GM12891 (cell line): ENCODE measurements at regions not wholly inside any gene's neighbourhood (a gene's known extent, or its start where the extent isn't known, plus 50 kb on each side); places are given as distances from the start of the nearest gene placed in this dataset.

Source experiments
- POLR2A ChIP-seq: IDR thresholded peaks from 2 replicates; pipeline ENCODE4 v1.6.1; 2011; ENCODE audit warnings: low read depth, low read length, control low read depth
- POLR2AphosphoS5 ChIP-seq: IDR thresholded peaks from 2 replicates; pipeline ENCODE4 v1.6.1; 2011; ENCODE audit warnings: low read depth, low read length, control low read depth
- SPI1 ChIP-seq: IDR thresholded peaks from 2 replicates; pipeline ENCODE4 v1.6.1; 2011; ENCODE audit warnings: low read depth, low read length, control low read depth
- TAF1 ChIP-seq: IDR thresholded peaks from 2 replicates; pipeline ENCODE4 v1.6.1; 2011; ENCODE audit warnings: low read depth, low read length, control low read depth

- no peak for TF ChIP-seq POLR2A
- TF ChIP-seq TAF1, result no peak
- no peak for TF ChIP-seq POLR2AphosphoS5
- no peak for TF ChIP-seq SPI1
These were observed 1209.7 kb upstream of the MAP3K7 start for GRCh38 chr6:91796603-91797002.
